ENCODE measurements at regions not wholly inside any gene's neighbourhood (a gene's known extent, or its start where the extent isn't known, plus 50 kb on each side); places are given as distances from the start of the nearest gene placed in this dataset.

DNA sequence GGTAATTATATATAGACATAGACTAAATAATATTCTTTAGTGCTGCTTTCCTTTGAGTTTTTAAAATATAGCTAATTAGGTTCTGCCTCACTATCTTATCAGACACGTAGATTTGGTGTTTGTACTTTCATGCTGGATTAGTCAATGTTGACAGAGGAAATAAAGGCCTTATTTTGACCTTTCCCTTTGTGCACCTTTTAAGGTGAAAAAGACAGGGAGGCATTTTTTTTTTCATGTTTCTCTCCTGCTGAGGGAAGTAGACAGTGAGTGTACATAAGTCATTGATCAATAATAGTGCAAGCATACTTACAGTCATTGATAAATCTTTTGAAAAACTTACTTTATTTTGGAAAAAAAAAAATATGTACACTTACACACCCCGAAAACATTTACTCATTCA, 467.8 kb downstream of the GRXCR1 start:
- Histone ChIP-seq H3K27me3 (no peaks in the 10 kb centered on the region), H3K36me3 (no peaks in the 10 kb centered on the region), H3K27ac (no peak overlapping the region), H3K4me1 (no peaks in the 10 kb centered on the region), H3K4me3 (no peak overlapping the region), H3K9me3 (no peaks in the 10 kb centered on the region)
- intact Hi-C loops (cut with DNase I), result no loop called here
- DNase-seq, result no peak
- WGBS, 2 donors, result 42 to 79% methylated on average over 2 of the region's 2 CpGs
- no peak for TF ChIP-seq POLR2AphosphoS5 (IDR thresholded peaks at IDR 0.05)
- no peak for TF ChIP-seq POLR2A (IDR thresholded peaks at IDR 0.05)
- TF ChIP-seq, protein P1, sequence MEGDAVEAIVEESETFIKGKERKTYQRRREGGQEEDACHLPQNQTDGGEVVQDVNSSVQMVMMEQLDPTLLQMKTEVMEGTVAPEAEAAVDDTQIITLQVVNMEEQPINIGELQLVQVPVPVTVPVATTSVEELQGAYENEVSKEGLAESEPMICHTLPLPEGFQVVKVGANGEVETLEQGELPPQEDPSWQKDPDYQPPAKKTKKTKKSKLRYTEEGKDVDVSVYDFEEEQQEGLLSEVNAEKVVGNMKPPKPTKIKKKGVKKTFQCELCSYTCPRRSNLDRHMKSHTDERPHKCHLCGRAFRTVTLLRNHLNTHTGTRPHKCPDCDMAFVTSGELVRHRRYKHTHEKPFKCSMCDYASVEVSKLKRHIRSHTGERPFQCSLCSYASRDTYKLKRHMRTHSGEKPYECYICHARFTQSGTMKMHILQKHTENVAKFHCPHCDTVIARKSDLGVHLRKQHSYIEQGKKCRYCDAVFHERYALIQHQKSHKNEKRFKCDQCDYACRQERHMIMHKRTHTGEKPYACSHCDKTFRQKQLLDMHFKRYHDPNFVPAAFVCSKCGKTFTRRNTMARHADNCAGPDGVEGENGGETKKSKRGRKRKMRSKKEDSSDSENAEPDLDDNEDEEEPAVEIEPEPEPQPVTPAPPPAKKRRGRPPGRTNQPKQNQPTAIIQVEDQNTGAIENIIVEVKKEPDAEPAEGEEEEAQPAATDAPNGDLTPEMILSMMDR (IDR thresholded peaks at IDR 0.05), result no peak
- TF ChIP-seq EP300 (IDR thresholded peaks at IDR 0.05), result no peak

DNA sequence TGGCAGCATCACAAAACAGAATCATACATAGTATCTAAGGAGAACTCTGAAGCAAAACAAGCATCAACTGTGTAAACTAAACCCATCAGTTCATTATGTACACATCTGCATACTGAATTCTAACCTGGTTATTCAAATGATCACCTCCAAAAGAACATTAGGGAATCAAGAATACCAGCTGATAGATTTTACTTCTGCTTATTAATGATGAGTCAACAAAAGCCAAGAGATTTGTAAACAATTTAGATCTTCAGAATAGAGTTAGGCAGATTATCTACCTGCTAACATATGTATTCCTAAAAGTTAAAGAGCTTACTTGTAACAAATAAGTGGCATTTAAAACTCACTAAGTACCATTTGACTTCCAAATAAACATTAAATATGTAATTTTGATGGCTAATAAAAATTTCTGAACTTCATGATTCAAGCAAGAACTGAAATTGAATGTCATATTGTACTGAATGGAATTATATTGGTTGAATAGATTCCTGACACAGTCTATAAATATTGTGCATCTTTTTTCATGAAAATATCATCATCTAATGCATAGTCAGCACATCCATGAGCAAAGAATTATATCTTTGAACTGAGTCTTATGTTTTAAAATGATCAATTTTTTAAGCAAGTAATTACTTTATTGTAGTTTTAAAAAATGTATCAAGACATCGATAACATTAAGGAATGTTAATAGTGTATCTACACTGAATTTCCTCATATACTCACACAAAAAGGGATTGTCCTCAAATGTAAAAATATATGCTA, 470.5 kb downstream of the GRXCR1 start:
- no peak for DNase-seq
- Histone ChIP-seq H3K27me3 (no peaks in the 10 kb centered on the region), H3K9me3 (no peaks in the 10 kb centered on the region), H3K4me3 (no peak overlapping the region), H3K4me1 (no peaks in the 10 kb centered on the region), H3K36me3 (no peaks in the 10 kb centered on the region), H3K27ac (no peak overlapping the region)
- intact Hi-C loops (cut with DNase I), result no loop called here
- WGBS, 2 donors, result 96 to 98% methylated on average over 1 of the region's 1 CpG
- TF ChIP-seq EP300 (IDR thresholded peaks at IDR 0.05), result no peak
- TF ChIP-seq, protein P1 (IDR thresholded peaks at IDR 0.05), result no peak
- TF ChIP-seq POLR2A (IDR thresholded peaks at IDR 0.05), result no peak
- no peak for TF ChIP-seq POLR2AphosphoS5 (IDR thresholded peaks at IDR 0.05)

DNA sequence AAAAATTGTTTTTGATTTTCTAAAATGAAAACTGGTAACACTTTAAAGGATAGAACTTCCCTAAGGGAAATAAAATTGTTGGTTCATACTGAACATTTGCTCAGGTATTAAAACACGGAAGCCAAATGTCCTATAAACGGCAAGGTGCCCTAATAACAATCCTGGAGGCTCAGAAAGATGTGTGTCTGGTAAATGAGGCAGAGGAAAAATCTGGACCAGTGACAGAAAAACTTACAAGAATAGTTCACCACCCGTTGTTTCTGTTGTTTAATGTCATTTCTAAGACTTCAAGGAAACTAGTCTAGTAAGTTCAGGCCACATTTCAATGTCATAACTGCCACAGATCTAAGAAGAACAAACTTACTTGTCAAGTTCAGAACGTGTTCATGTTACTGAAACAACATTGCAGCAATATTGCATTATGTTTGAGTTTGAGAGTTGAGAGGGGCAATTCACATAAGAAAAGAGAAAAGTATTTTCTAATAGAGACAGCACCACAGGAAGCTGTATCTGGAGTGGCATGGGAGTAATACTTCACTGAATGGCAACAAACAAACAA, 476.6 kb downstream of the GRXCR1 start:
- Histone ChIP-seq H3K36me3 (no peaks in the 10 kb centered on the region), H3K27me3 (no peaks in the 10 kb centered on the region), H3K27ac (no peak overlapping the region), H3K9me3 (peaks cover 0 to 2% (median 0%) of the 10 kb centered on the region in 4 donors), H3K4me1 (no peaks in the 10 kb centered on the region), H3K4me3 (no peak overlapping the region)
- no peak for DNase-seq
- 50 to 68% methylated on average over 4 of the region's 4 CpGs for WGBS, 2 donors
- intact Hi-C loops (cut with DNase I), result no loop called here
- TF ChIP-seq, protein P1 (IDR thresholded peaks at IDR 0.05), result no peak
- TF ChIP-seq POLR2AphosphoS5 (IDR thresholded peaks at IDR 0.05) (no peak), POLR2A (IDR thresholded peaks at IDR 0.05) (no peak), EP300 (IDR thresholded peaks at IDR 0.05) (no peak)

DNA sequence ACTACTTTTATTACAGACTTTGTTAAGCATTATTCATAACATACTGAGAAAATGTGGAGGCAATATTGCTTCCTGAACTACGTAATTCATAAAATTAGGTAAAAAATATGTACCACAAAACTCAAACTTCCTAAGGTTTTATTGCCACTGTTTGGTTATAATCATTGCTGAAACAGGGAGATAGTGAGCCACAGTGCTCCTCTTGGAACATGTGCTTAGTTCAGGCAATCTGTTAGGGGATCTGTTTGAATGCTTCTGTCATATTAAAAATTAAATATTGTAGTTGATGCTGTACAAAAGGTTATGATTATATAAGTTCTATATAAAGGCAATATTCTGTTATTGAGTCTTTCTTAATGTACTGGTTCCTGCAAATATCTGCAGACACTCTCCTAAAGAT, 480.7 kb downstream of the GRXCR1 start:
- whole genome bisulfite sequencing, 2 donors, result 55 to 78% methylated on average over 1 of the region's 1 CpG
- Histone ChIP-seq H3K9me3 (peaks cover 0 to 2% (median 0%) of the 10 kb centered on the region in 4 donors), H3K27me3 (no peaks in the 10 kb centered on the region), H3K36me3 (no peaks in the 10 kb centered on the region), H3K4me3 (no peak overlapping the region), H3K27ac (no peak overlapping the region), H3K4me1 (no peaks in the 10 kb centered on the region)
- no peak for TF ChIP-seq POLR2A (IDR thresholded peaks at IDR 0.05)
- no peak for TF ChIP-seq EP300 (IDR thresholded peaks at IDR 0.05)
- TF ChIP-seq, protein P1 (IDR thresholded peaks at IDR 0.05), result no peak
- no peak for TF ChIP-seq POLR2AphosphoS5 (IDR thresholded peaks at IDR 0.05)
- intact Hi-C loops (cut with DNase I), result no loop called here
- DNase-seq, result no peak

All from sigmoid colon (tissue), 6 donors.